ENCODE measurements at regions not wholly inside any gene's neighbourhood (a gene's known extent, or its start where the extent isn't known, plus 50 kb on each side); places are given as distances from the start of the nearest gene placed in this dataset.

DNA sequence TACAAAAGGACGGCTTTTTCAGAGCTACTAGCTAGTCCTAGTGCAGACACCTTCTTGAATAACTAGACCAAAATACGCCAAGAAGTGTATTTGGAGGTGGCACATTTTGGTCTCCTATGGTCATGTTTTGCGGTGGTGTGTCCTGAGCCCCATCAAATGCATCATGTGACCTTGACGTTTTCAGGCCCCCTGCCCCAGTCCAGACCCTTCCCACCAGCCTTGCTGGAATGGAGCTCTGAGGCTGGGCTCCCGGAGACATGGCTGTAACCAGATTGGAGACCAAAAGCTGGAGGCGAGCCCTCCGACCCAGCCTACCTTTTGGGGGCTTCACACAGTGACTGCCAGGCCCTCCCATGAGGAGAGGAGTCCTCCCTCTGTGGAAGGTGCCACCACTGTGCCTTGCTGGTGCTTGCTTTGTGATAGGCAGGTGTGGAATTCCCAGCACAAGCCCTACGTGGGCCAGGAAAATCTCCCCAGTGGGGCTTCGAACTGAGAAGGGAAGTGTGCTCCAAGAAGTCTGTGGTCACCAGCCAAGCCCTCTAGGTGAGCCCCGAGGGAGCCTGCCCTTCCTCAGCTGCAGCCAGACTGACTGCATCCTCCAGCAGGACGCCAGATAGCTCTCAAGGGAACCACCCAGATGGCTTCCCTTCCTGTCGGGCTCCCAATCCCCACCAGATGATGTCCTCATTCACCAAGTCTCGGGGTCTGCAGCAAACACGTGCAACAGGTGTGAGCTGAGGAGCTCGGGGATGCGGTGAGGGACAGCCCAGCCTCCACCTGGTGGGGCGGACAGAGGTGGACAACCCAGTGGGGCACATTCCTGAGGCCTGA, 126.2 kb downstream of the ASB7 start:
- TF ChIP-seq POLR2A (IDR thresholded peaks at IDR 0.05; ENCODE audit: low read depth, low read length) = no peak
- no peak for TF ChIP-seq TAF1 (IDR thresholded peaks at IDR 0.05; ENCODE audit: borderline replicate concordance, low read depth, low read length)
